ENCODE measurements at regions not wholly inside any gene's neighbourhood (a gene's known extent, or its start where the extent isn't known, plus 50 kb on each side); places are given as distances from the start of the nearest gene placed in this dataset.

DNA sequence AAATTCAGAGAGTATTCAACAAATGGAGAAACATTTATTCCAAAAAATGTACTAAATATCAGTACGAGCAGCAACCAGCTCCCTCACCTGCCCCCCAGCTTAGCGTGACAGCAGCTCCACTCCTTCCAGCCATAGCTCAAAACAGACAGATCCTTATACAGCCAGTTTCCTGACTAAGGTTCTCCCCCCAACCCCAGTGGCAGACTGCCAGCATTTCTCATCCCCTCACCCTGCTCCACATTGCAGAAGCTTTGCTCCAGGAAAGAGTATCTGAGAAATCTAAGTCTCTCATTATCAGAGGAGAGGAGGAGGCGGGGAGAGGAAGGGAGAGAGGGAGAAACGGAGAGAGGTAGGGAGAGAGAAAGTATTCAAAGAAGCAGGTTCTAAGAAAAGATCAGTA is 53.3 kb upstream of the PASD1 start:
- 40 to 48% (median 46%) methylated on average over 4 of the region's 4 CpGs for WGBS, 4 donors
- Histone ChIP-seq H3K36me3 (replicated peaks in 1 of 2) (no peaks in the 10 kb centered on the region), H3K4me3 (no peak overlapping the region), H3K4me1 (replicated peaks in 1 of 2) (no peaks in the 10 kb centered on the region), H3K27me3 (peaks cover 2% of the 10 kb centered on the region), H3K27ac (no peak overlapping the region), H3K9me3 (replicated peaks in 1 of 3) (no peaks in the 10 kb centered on the region)
- DNase-seq, result no peak
- TF ChIP-seq, protein P1, sequence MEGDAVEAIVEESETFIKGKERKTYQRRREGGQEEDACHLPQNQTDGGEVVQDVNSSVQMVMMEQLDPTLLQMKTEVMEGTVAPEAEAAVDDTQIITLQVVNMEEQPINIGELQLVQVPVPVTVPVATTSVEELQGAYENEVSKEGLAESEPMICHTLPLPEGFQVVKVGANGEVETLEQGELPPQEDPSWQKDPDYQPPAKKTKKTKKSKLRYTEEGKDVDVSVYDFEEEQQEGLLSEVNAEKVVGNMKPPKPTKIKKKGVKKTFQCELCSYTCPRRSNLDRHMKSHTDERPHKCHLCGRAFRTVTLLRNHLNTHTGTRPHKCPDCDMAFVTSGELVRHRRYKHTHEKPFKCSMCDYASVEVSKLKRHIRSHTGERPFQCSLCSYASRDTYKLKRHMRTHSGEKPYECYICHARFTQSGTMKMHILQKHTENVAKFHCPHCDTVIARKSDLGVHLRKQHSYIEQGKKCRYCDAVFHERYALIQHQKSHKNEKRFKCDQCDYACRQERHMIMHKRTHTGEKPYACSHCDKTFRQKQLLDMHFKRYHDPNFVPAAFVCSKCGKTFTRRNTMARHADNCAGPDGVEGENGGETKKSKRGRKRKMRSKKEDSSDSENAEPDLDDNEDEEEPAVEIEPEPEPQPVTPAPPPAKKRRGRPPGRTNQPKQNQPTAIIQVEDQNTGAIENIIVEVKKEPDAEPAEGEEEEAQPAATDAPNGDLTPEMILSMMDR (IDR thresholded peaks at IDR 0.05), result no peak
- TF ChIP-seq POLR2A (IDR thresholded peaks at IDR 0.05), result no peak
- intact Hi-C loops (cut with DNase I), result no loop called here

DNA sequence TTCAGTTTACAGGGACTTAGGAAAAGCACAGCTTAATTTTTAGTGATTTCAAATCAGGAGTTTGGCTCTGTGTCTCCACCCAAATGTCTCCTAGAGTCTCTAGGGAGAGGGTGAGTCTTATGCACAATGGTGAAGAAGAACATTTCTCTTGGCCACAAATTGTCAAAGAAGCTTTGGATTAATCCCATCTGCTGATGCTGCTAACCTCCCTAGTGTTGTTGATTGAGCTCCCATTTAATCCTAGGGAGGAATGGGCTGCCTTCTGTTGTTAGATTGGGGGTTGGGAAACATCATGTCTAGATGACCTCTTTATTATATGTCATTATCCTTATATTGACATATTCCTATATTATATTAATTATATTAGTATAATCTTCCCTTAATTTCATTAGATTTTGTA is 50.0 kb upstream of the PASD1 start:
- Histone ChIP-seq H3K36me3 (replicated peaks in 1 of 2) (no peaks in the 10 kb centered on the region), H3K4me3 (no peak overlapping the region), H3K27me3 (peaks cover 2% of the 10 kb centered on the region), H3K27ac (no peak overlapping the region), H3K4me1 (replicated peaks in 1 of 2) (no peaks in the 10 kb centered on the region), H3K9me3 (replicated peaks in 1 of 3) (no peaks in the 10 kb centered on the region)
- TF ChIP-seq, protein P1 (IDR thresholded peaks at IDR 0.05), result no peak
- TF ChIP-seq POLR2A (IDR thresholded peaks at IDR 0.05), result no peak
- intact Hi-C loops (cut with DNase I), result no loop called here
- DNase-seq, result no peak

Measured in adrenal gland (tissue), 9 donors.